BLaER1 (cell line): ENCODE measurements at regions not wholly inside any gene's neighbourhood (a gene's known extent, or its start where the extent isn't known, plus 50 kb on each side); places are given as distances from the start of the nearest gene placed in this dataset.

Source experiments
- H3K27ac ChIP-seq: shearing (Covaris generic); formaldehyde crosslinking; 2 replicates; pipeline ENCODE4 v1.8.1; 2022
- H3K27me3 ChIP-seq: shearing (Covaris generic); formaldehyde crosslinking; 2 replicates; pipeline ENCODE4 v1.8.1; 2022
- H3K36me3 ChIP-seq: shearing (Covaris generic); formaldehyde crosslinking; 2 replicates; pipeline ENCODE4 v1.8.1; 2022
- H3K4me1 ChIP-seq: shearing (Covaris generic); formaldehyde crosslinking; 2 replicates; pipeline ENCODE4 v1.8.1; 2022
- H3K4me2 ChIP-seq: shearing (Covaris generic); formaldehyde crosslinking; 2 replicates; pipeline ENCODE4 v1.8.1; 2022
- H3K4me3 ChIP-seq: shearing (Covaris generic); formaldehyde crosslinking; 2 replicates; pipeline ENCODE4 v1.8.1; 2022
- H3K9ac ChIP-seq: shearing (Covaris generic); formaldehyde crosslinking; 2 replicates; pipeline ENCODE4 v1.8.1; 2022
- H3K9me3 ChIP-seq: shearing (Covaris generic); formaldehyde crosslinking; 2 replicates; pipeline ENCODE4 v1.8.1; 2022
- H4K20me1 ChIP-seq: shearing (Covaris generic); formaldehyde crosslinking; 2 replicates; pipeline ENCODE4 v1.8.1; 2022
- Cebpa-rat ChIP-seq: shearing (Covaris generic); IDR thresholded peaks from 2 replicates; pipeline ENCODE4 v1.8.1; 2022

GRCh38 chr17:77572851-77573250 lies 385.7 kb upstream of the TNRC6C start:
- peak overlapping the region; percentile 52; the same call in 1 of the 2 replicates for H3K4me3 ChIP-seq
- H3K4me1 ChIP-seq = peaks cover 83% of the 10 kb centered on the region
- H3K36me3 ChIP-seq = no peaks in the 10 kb centered on the region
- H3K9me3 ChIP-seq = no peaks in the 10 kb centered on the region
- H3K9ac ChIP-seq = peak overlapping the region; percentile 84
- peak overlapping the region; percentile 98 for H3K4me2 ChIP-seq
- H3K27ac ChIP-seq = peak overlapping the region; percentile 96
- TF ChIP-seq Cebpa-rat = no peak
- no peaks in the 10 kb centered on the region for H3K27me3 ChIP-seq
- H4K20me1 ChIP-seq = no peaks in the 10 kb centered on the region

DNA sequence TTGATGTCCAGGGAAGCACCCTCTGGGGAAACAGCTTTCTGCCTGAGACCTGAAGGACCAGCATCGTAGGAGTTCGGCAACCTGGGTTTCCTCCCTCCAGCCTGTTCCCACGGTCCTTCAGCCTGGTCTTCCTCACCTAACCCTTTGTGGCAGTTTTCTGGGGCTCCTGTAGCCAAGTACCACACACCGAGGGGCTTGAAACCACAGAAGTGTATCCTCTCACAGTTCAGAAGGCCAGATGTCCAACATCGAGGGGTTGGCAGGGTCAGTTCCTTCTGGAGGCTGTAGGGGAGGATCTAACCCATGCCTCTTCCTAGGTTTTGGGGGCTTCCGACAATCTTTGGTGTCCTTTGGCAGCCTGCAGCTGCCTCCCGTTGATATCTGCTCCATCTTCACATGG lies 381.0 kb upstream of the TNRC6C start:
- Histone ChIP-seq H4K20me1 (no peaks in the 10 kb centered on the region), H3K9ac (no peak overlapping the region), H3K36me3 (no peaks in the 10 kb centered on the region), H3K9me3 (peaks cover 8% of the 10 kb centered on the region), H3K27ac (0 out of 2 replicates have a peak overlapping the region, but pooled peaks have one; percentile 18), H3K4me1 (peaks cover 65% of the 10 kb centered on the region), H3K4me2 (no peak overlapping the region), H3K4me3 (no peak overlapping the region), H3K27me3 (no peaks in the 10 kb centered on the region)
- TF ChIP-seq Cebpa-rat = no peak

DNA sequence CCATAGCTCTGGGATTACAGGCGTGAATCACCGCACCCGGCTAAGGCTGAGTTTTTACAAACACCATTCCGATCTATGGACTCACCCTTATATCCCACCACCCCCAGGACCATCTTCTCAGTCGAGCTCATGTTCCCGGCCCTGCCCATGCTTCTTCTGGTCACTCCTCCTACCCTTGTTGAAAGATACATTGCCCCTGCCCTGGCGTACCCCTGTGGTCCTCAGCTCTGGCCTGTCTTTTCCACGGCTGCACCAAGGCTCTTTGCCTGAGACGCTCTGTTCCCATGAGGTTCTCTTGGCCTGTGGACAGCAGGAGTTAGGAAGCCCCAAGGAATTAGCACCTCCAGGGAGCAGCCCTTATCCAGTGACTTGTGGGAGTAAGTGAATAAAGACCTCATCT lies 379.4 kb upstream of the TNRC6C start:
- Histone ChIP-seq H3K4me2 (peak overlapping the region; percentile 56), H3K27ac (no peak overlapping the region), H3K4me3 (no peak overlapping the region), H3K36me3 (no peaks in the 10 kb centered on the region), H3K9me3 (peaks cover 8% of the 10 kb centered on the region), H3K9ac (no peak overlapping the region), H3K27me3 (no peaks in the 10 kb centered on the region), H4K20me1 (no peaks in the 10 kb centered on the region), H3K4me1 (peaks cover 49% of the 10 kb centered on the region)
- no peak for TF ChIP-seq Cebpa-rat

- H3K9me3 ChIP-seq = peaks cover 8% of the 10 kb centered on the region
- H3K4me2 ChIP-seq = peak overlapping the region; percentile 56
- peaks cover 43% of the 10 kb centered on the region for H3K4me1 ChIP-seq
Measured at GRCh38 chr17:77579682-77580081, 378.8 kb upstream of the TNRC6C start.

GRCh38 chr17:77580531-77581270 lies 377.8 kb upstream of the TNRC6C start:
- H3K36me3 ChIP-seq = no peaks in the 10 kb centered on the region
- H3K4me2 ChIP-seq = no peak overlapping the region
- H3K4me3 ChIP-seq = no peak overlapping the region
- TF ChIP-seq Cebpa-rat = no peak
- H3K27ac ChIP-seq = no peak overlapping the region
- no peaks in the 10 kb centered on the region for H4K20me1 ChIP-seq
- no peaks in the 10 kb centered on the region for H3K27me3 ChIP-seq
- H3K9ac ChIP-seq = no peak overlapping the region
- H3K9me3 ChIP-seq = peaks cover 8% of the 10 kb centered on the region
- peaks cover 33% of the 10 kb centered on the region for H3K4me1 ChIP-seq

More at GRCh38 chr17:77579682-77580081, 378.8 kb upstream of the TNRC6C start:
- Histone ChIP-seq H3K9ac (no peak overlapping the region), H3K4me3 (no peak overlapping the region), H3K27me3 (no peaks in the 10 kb centered on the region), H3K27ac (no peak overlapping the region), H4K20me1 (no peaks in the 10 kb centered on the region), H3K36me3 (no peaks in the 10 kb centered on the region)
- TF ChIP-seq Cebpa-rat = no peak

GRCh38 chr17:77581480-77581879 lies 377.0 kb upstream of the TNRC6C start:
- H3K4me1 ChIP-seq = peaks cover 27% of the 10 kb centered on the region
- H3K9me3 ChIP-seq = peaks cover 8% of the 10 kb centered on the region
- no peaks in the 10 kb centered on the region for H4K20me1 ChIP-seq
- no peak overlapping the region for H3K27ac ChIP-seq
- no peak for TF ChIP-seq Cebpa-rat
- no peak overlapping the region for H3K4me2 ChIP-seq
- no peak overlapping the region for H3K4me3 ChIP-seq
- no peaks in the 10 kb centered on the region for H3K36me3 ChIP-seq
- no peaks in the 10 kb centered on the region for H3K27me3 ChIP-seq
- no peak overlapping the region for H3K9ac ChIP-seq

DNA sequence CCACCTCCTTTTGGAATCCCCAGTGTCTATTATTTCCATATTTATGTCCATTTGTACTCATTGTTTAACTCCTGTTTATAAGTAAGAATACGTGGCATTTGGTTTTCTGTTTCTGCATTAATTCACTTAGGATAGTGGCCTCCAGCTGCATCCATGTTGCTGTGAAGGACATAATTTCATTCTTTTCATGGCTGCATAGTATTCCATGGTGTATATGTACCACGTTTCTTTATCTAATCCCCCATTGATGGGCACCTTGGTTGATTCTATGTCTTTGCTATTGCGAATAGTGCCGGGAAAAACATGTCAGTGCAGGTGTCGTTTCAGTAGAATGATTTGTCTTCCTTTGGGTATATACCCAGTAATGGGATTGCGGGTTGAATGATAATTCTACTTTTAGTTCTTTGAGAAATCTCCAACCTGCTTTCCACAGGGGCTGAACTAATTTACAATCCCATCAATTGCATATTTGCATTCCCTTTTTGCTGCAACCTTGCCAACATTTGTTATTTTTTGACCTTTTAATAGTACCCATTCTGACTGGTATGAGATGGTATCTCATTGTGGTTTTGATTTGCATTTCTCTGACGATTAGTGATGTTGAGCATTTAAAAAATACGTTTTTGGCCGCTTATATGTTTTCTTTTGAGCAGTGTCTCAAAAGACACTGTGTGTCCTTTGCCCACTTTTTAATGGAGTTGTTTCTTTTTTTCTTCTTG lies 373.2 kb upstream of the TNRC6C start:
- H3K9me3 ChIP-seq = peaks cover 26% of the 10 kb centered on the region
- no peak overlapping the region for H3K4me2 ChIP-seq
- no peak overlapping the region for H3K9ac ChIP-seq
- peaks cover under 1% of the 10 kb centered on the region for H3K4me1 ChIP-seq
- no peak overlapping the region for H3K27ac ChIP-seq
- no peaks in the 10 kb centered on the region for H3K36me3 ChIP-seq
- H3K4me3 ChIP-seq = no peak overlapping the region
- H3K27me3 ChIP-seq = no peaks in the 10 kb centered on the region
- H4K20me1 ChIP-seq = no peaks in the 10 kb centered on the region
- no peak for TF ChIP-seq Cebpa-rat

DNA sequence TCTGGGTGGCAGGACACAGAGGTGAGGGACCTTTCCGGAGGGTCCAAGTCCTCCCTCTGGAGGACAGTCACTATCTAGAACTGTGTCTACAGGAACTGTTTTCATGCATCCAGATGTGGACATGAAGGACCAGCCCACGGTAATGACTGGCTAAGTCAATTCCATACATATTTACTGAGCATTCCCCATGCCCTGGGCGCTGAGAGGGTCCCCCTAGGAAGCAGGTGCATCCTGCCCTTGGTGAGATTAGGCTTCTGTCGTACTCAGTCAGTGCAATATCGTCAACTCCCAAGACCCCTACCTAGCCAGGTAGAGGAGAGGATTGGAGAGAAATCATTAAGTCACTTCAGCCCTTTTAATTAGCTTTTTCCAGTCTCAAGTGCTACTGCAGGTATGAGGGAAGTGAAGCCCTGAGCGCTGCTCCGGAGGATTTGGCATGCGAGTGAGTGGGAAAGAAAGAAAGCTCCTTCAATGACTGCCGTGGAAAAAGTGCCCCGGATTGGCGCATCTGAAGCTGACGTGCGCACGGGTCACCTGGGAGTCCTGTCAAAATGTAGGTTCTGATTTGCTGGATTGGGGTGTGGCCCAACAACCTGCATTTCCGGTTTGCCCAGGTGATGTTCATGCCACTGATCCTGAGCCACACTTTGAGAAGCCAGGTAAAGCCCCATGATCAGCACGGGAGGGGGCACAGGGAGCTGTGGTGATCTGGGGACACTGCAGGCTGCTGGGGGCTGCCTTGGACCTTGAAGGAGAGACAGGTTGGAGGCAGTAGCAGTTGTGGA lies 367.4 kb upstream of the TNRC6C start:
- Histone ChIP-seq H3K4me2 (peak overlapping the region; percentile 34), H3K27ac (no peak overlapping the region)
- TF ChIP-seq Cebpa-rat = no peak

GRCh38 chr17:77592106-77592865 lies 366.2 kb upstream of the TNRC6C start:
- H3K27me3 ChIP-seq = no peaks in the 10 kb centered on the region

More for the DNA sequence above, 367.4 kb upstream of the TNRC6C start:
- Histone ChIP-seq H3K4me3 (no peak overlapping the region), H3K27me3 (no peaks in the 10 kb centered on the region), H3K4me1 (peaks cover 21% of the 10 kb centered on the region), H3K9ac (no peak overlapping the region), H4K20me1 (no peaks in the 10 kb centered on the region), H3K36me3 (no peaks in the 10 kb centered on the region), H3K9me3 (peaks cover 18% of the 10 kb centered on the region)

More at GRCh38 chr17:77592106-77592865, 366.2 kb upstream of the TNRC6C start:
- Histone ChIP-seq H3K9ac (no peak overlapping the region), H3K27ac (no peak overlapping the region), H3K36me3 (no peaks in the 10 kb centered on the region), H4K20me1 (no peaks in the 10 kb centered on the region), H3K4me1 (peaks cover 21% of the 10 kb centered on the region), H3K4me2 (no peak overlapping the region), H3K9me3 (peaks cover 12% of the 10 kb centered on the region), H3K4me3 (no peak overlapping the region)
- no peak for TF ChIP-seq Cebpa-rat
